Liver (tissue), 8 donors: ENCODE measurements at regions not wholly inside any gene's neighbourhood (a gene's known extent, or its start where the extent isn't known, plus 50 kb on each side); places are given as distances from the start of the nearest gene placed in this dataset.

Experiments
- DNase-seq: peaks from one replicate; pipeline ENCODE4 v3.0.0-alpha.2; 2017; ENCODE audit warnings: low spot score
- H3K27ac ChIP-seq, 2 donors: one replicate each; pipeline ENCODE4 v1.7.0; 2013; ENCODE audit warnings: inconsistent platforms in 2 of 2, low read length in 2 of 2, control low read depth in 1 of 2, low read depth in 1 of 2, mild to moderate bottlenecking in 1 of 2
- H3K27me3 ChIP-seq, 4 donors: one replicate each; pipeline versions ENCODE4 v1.6.1 to v1.7.0; 2013; ENCODE audit warnings: low read length in 3 of 4, inconsistent platforms in 1 of 4, mild to moderate bottlenecking in 1 of 4, moderate library complexity in 1 of 4; ENCODE audit not compliant: control insufficient read depth in 4 of 4, insufficient read depth in 4 of 4
- H3K36me3 ChIP-seq, 4 donors: one replicate each; pipeline versions ENCODE4 v1.6.1 to v1.7.0; 2013; ENCODE audit warnings: low read length in 3 of 4, mild to moderate bottlenecking in 3 of 4, low read depth in 1 of 4, moderate library complexity in 1 of 4; ENCODE audit not compliant: control insufficient read depth in 4 of 4, insufficient read depth in 3 of 4
- H3K4me1 ChIP-seq, 4 donors: one replicate each; pipeline versions ENCODE4 v1.6.1 to v1.7.0; 2013; ENCODE audit warnings: low read length in 3 of 4, mild to moderate bottlenecking in 3 of 4, moderate library complexity in 1 of 4; ENCODE audit not compliant: control insufficient read depth in 4 of 4, insufficient read depth in 4 of 4
- H3K4me3 ChIP-seq, 3 donors: one replicate each; pipeline versions ENCODE4 v1.6.1 to v1.7.0; 2013; ENCODE audit warnings: low read length in 3 of 3, control low read depth in 1 of 3, low read depth in 1 of 3, mild to moderate bottlenecking in 1 of 3
- H3K9ac ChIP-seq, 2 donors: one replicate each; pipeline ENCODE4 v1.7.0; 2013; ENCODE audit warnings: low read length in 2 of 2, mild to moderate bottlenecking in 2 of 2, moderate library complexity in 2 of 2, control low read depth in 1 of 2, low read depth in 1 of 2
- H3K9me3 ChIP-seq, 4 donors: one replicate each; pipeline versions ENCODE4 v1.6.1 to v1.7.0; 2013; ENCODE audit warnings: low read length in 3 of 4; ENCODE audit not compliant: control insufficient read depth in 4 of 4
- ATF3 ChIP-seq: IDR thresholded peaks from 2 replicates; pipeline ENCODE4 v1.6.1; 2016; ENCODE audit warnings: antibody characterized with exemption
- CTCF ChIP-seq: fragments of 150-350 bp; IDR thresholded peaks from 2 replicates; pipeline ENCODE4 v1.5.1; 2017; ENCODE audit warnings: improper control_type of control experiment, low read depth, low read length; ENCODE audit not compliant: missing input control
- FOXA1 ChIP-seq: IDR thresholded peaks from 2 replicates; pipeline ENCODE4 v1.6.1; 2016; ENCODE audit warnings: antibody characterized with exemption
- FOXA2 ChIP-seq: IDR thresholded peaks from 2 replicates; pipeline ENCODE4 v1.6.1; 2016; ENCODE audit warnings: antibody characterized with exemption
- GABPA ChIP-seq, 2 donors: IDR thresholded peaks in 1 of 2; conservative IDR thresholded peaks in 1 of 2; 2 replicates each; pipeline ENCODE4 v1.6.1; 2016; ENCODE audit warnings: antibody characterized with exemption in 2 of 2, mild to moderate bottlenecking in 1 of 2, moderate library complexity in 1 of 2
- HNF4A ChIP-seq, 2 donors: conservative IDR thresholded peaks; 2 replicates each; pipeline ENCODE4 v1.6.1; 2016; ENCODE audit warnings: antibody characterized with exemption in 2 of 2, mild to moderate bottlenecking in 2 of 2
- HNF4G ChIP-seq: IDR thresholded peaks from 2 replicates; pipeline ENCODE4 v1.6.1; 2016; ENCODE audit warnings: antibody characterized with exemption
- JUND ChIP-seq, 2 donors: IDR thresholded peaks; 2 replicates each; pipeline ENCODE4 v1.6.1; 2016; ENCODE audit warnings: antibody characterized with exemption in 2 of 2
- MAX ChIP-seq: IDR thresholded peaks from 2 replicates; pipeline ENCODE4 v1.6.1; 2016; ENCODE audit warnings: antibody characterized with exemption
- NR2F2 ChIP-seq: IDR thresholded peaks from 2 replicates; pipeline ENCODE4 v1.6.1; 2016; ENCODE audit warnings: antibody characterized with exemption
- RAD21 ChIP-seq, 2 donors: IDR thresholded peaks; 2 replicates each; pipeline ENCODE4 v1.6.1; 2016; ENCODE audit warnings: antibody characterized with exemption in 2 of 2, mild to moderate bottlenecking in 2 of 2
- REST ChIP-seq: IDR thresholded peaks from 2 replicates; pipeline ENCODE4 v1.6.1; 2016; ENCODE audit warnings: antibody characterized with exemption, mild to moderate bottlenecking
- RXRA ChIP-seq, 2 donors: IDR thresholded peaks; 2 replicates each; pipeline ENCODE4 v1.6.1; 2017 to 2018; ENCODE audit warnings: antibody characterized with exemption in 2 of 2, mild to moderate bottlenecking in 1 of 2
- SP1 ChIP-seq: IDR thresholded peaks from 2 replicates; pipeline ENCODE4 v1.6.1; 2018; ENCODE audit warnings: antibody characterized with exemption, mild to moderate bottlenecking
- TAF1 ChIP-seq: conservative IDR thresholded peaks from 2 replicates; pipeline ENCODE4 v1.6.1; 2016; ENCODE audit warnings: antibody characterized with exemption, mild to moderate bottlenecking
- ZBTB33 ChIP-seq: IDR thresholded peaks from 2 replicates; pipeline ENCODE4 v1.6.1; 2016; ENCODE audit warnings: antibody characterized with exemption
- WGBS: extraction: QIAGEN DNeasy Blood & Tissue Kit; methylation state at CpG from one replicate; pipeline ENCODE4 v1.1.7; 2013; 5-methylcytosine and 5-hydroxymethylcytosine counted together
- donor health status: healthy.
- donor health status: healthy.
- donor health status: healthy.
- donor health status: healthy.
- donor health status: healthy.

GRCh38 chr7:8362723-8363369 is 70.6 kb upstream of the NXPH1 start:
- H3K4me3 ChIP-seq, result no peak overlapping the region
- no peak overlapping the region for H3K27ac ChIP-seq
- TF ChIP-seq JUND (IDR thresholded peaks at IDR 0.05) (no peak), TAF1 (no peak), GABPA (IDR thresholded peaks at IDR 0.05 in 1 of 2, conservative IDR thresholded peaks at IDR 0.05 in 1 of 2) (no peak), FOXA2 (no peak), RXRA (IDR thresholded peaks at IDR 0.05) (no peak), HNF4A (conservative IDR thresholded peaks at IDR 0.05) (no peak), CTCF (no peak), FOXA1 (no peak), NR2F2 (no peak), MAX (no peak), SP1 (no peak), HNF4G (no peak), ZBTB33 (no peak), REST (no peak), ATF3 (no peak), RAD21 (IDR thresholded peaks at IDR 0.05) (no peak)
- H3K27me3 ChIP-seq, result peaks cover 0 to 3% (median 0%) of the 10 kb centered on the region in 4 donors
- no peak for DNase-seq
- WGBS, result 32% methylated on average over 5 of the region's 5 CpGs
- H3K4me1 ChIP-seq, result no peaks in the 10 kb centered on the region
- no peak overlapping the region for H3K9ac ChIP-seq
- peaks cover 0 to 4% (median 0%) of the 10 kb centered on the region in 4 donors for H3K9me3 ChIP-seq
- no peaks in the 10 kb centered on the region for H3K36me3 ChIP-seq
